HG03066 (cell line): ENCODE measurements at regions not wholly inside any gene's neighbourhood (a gene's known extent, or its start where the extent isn't known, plus 50 kb on each side); places are given as distances from the start of the nearest gene placed in this dataset.
A peak's percentile ranks its signal among the peaks of the same experiment; 100 is the strongest.
"Not testable (repeated sequence)": the region's sequence is repeated elsewhere in the genome, so short reads cannot be mapped to it uniquely, and the experiment has no call there.

Experiments
- ATAC-seq: cut with Tn5 transposase; IDR thresholded peaks from one replicate; pipeline ENCODE4 v1.9.1; 2021; ENCODE audit warnings: low read depth; ENCODE audit not compliant: unreplicated experiment

GRCh38 chr9:107768224-107768623 is 278.7 kb upstream of the KLF4 start:
- no peak for ATAC-seq

GRCh38 chr9:107767711-107768110 is 278.1 kb upstream of the KLF4 start:
- ATAC-seq, result no peak

- not testable (repeated sequence) for ATAC-seq
Measured at GRCh38 chr9:107763469-107763868, 273.9 kb upstream of the KLF4 start.

GRCh38 chr9:107761307-107761706 is 271.7 kb upstream of the KLF4 start:
- no peak for ATAC-seq

GRCh38 chr9:107760469-107761242 is 271.1 kb upstream of the KLF4 start:
- ATAC-seq, result no peak

GRCh38 chr9:107759823-107760166 is 270.2 kb upstream of the KLF4 start:
- ATAC-seq, result no peak

- no peak for ATAC-seq
Measured at GRCh38 chr9:107759009-107759822, 269.6 kb upstream of the KLF4 start.

GRCh38 chr9:107756091-107756490 is 266.5 kb upstream of the KLF4 start:
- ATAC-seq, result no peak

- no peak for ATAC-seq
Measured at GRCh38 chr9:107755246-107755645, 265.7 kb upstream of the KLF4 start.

GRCh38 chr9:107751567-107752210 is 262.1 kb upstream of the KLF4 start:
- ATAC-seq, result peak; percentile 64

- ATAC-seq, result no peak
Measured at GRCh38 chr9:107750741-107751566, 261.4 kb upstream of the KLF4 start.

GRCh38 chr9:107749787-107750444 is 260.3 kb upstream of the KLF4 start:
- no peak for ATAC-seq

- no peak for ATAC-seq
Measured at GRCh38 chr9:107744873-107745272, 255.3 kb upstream of the KLF4 start.

GRCh38 chr9:107742531-107743309 is 253.2 kb upstream of the KLF4 start:
- no peak for ATAC-seq

- no peak for ATAC-seq
Measured at GRCh38 chr9:107740088-107740980, 250.8 kb upstream of the KLF4 start.

GRCh38 chr9:107739601-107740082 is 250.1 kb upstream of the KLF4 start:
- ATAC-seq, result no peak

GRCh38 chr9:107738789-107739188 is 249.2 kb upstream of the KLF4 start:
- no peak for ATAC-seq
